Neural cell (in vitro differentiated cells): ENCODE measurements at regions not wholly inside any gene's neighbourhood (a gene's known extent, or its start where the extent isn't known, plus 50 kb on each side); places are given as distances from the start of the nearest gene placed in this dataset.

Experiments
- EP300 ChIP-seq: fragments of 450-650 bp; conservative IDR thresholded peaks from 2 replicates; pipeline ENCODE4 v1.6.1; 2014; ENCODE audit warnings: antibody characterized with exemption, mild to moderate bottlenecking, moderate library complexity; ENCODE audit not compliant: poor library complexity, severe bottlenecking
- TF ChIP-seq, protein P1 (sequence below): IDR thresholded peaks from 2 replicates; pipeline ENCODE4 v1.6.1; 2012; ENCODE audit warnings: borderline replicate concordance
- TF ChIP-seq, protein P2 (sequence below): fragments of 450-650 bp; IDR thresholded peaks from 2 replicates; pipeline ENCODE4 v1.5.1; 2014; ENCODE audit warnings: antibody characterized with exemption, mild to moderate bottlenecking, moderate library complexity; ENCODE audit not compliant: poor library complexity, severe bottlenecking

DNA sequence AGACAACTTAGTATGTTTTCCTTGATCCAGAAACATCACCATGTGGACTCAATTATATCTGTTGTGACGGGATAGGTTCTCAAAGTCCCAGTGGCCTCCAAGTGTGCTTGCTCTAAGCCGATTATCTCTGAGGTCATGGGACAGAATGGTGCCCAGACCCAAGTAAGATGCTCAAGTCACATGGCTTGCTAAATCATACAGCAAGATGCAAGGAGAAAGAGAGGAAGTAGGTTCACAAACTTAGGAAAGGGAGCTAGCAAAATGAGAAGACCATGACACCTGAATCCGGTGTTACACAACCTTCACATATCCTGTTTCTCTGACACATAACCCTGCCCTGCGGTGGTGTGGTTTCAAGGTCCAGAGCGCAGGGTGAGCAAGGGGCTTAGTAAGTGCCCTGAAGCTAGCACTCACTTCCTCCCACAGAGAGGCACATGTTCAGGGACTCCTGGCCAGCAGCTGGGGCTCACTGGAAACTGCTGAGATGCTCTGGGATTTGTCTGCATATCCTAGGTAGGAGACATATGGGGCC, 590.9 kb upstream of the ANKRD30A start:
- no peak for TF ChIP-seq EP300
- TF ChIP-seq, protein P1, sequence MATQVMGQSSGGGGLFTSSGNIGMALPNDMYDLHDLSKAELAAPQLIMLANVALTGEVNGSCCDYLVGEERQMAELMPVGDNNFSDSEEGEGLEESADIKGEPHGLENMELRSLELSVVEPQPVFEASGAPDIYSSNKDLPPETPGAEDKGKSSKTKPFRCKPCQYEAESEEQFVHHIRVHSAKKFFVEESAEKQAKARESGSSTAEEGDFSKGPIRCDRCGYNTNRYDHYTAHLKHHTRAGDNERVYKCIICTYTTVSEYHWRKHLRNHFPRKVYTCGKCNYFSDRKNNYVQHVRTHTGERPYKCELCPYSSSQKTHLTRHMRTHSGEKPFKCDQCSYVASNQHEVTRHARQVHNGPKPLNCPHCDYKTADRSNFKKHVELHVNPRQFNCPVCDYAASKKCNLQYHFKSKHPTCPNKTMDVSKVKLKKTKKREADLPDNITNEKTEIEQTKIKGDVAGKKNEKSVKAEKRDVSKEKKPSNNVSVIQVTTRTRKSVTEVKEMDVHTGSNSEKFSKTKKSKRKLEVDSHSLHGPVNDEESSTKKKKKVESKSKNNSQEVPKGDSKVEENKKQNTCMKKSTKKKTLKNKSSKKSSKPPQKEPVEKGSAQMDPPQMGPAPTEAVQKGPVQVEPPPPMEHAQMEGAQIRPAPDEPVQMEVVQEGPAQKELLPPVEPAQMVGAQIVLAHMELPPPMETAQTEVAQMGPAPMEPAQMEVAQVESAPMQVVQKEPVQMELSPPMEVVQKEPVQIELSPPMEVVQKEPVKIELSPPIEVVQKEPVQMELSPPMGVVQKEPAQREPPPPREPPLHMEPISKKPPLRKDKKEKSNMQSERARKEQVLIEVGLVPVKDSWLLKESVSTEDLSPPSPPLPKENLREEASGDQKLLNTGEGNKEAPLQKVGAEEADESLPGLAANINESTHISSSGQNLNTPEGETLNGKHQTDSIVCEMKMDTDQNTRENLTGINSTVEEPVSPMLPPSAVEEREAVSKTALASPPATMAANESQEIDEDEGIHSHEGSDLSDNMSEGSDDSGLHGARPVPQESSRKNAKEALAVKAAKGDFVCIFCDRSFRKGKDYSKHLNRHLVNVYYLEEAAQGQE = no peak
- TF ChIP-seq, protein P2, sequence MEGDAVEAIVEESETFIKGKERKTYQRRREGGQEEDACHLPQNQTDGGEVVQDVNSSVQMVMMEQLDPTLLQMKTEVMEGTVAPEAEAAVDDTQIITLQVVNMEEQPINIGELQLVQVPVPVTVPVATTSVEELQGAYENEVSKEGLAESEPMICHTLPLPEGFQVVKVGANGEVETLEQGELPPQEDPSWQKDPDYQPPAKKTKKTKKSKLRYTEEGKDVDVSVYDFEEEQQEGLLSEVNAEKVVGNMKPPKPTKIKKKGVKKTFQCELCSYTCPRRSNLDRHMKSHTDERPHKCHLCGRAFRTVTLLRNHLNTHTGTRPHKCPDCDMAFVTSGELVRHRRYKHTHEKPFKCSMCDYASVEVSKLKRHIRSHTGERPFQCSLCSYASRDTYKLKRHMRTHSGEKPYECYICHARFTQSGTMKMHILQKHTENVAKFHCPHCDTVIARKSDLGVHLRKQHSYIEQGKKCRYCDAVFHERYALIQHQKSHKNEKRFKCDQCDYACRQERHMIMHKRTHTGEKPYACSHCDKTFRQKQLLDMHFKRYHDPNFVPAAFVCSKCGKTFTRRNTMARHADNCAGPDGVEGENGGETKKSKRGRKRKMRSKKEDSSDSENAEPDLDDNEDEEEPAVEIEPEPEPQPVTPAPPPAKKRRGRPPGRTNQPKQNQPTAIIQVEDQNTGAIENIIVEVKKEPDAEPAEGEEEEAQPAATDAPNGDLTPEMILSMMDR = no peak
